ENCODE measurements at regions not wholly inside any gene's neighbourhood (a gene's known extent, or its start where the extent isn't known, plus 50 kb on each side); places are given as distances from the start of the nearest gene placed in this dataset.

GRCh38 chr22:22996511-22997261, 73.6 kb upstream of the GNAZ start:
- H3K27ac ChIP-seq (ENCODE audit: insufficient read depth, low read length), result no peak overlapping the region

GRCh38 chr22:22997262-22997898, 72.9 kb upstream of the GNAZ start:
- TF ChIP-seq EZH2 (IDR thresholded peaks at IDR 0.05; ENCODE audit: low read length, missing control alignments) (no peak), CTCF (conservative IDR thresholded peaks at IDR 0.05 in 1 of 2, IDR thresholded peaks at IDR 0.05 in 1 of 2; ENCODE audit: low read depth in 1 of 2, low read length in 2 of 2) (no peak)
- H4K20me1 ChIP-seq (ENCODE audit: control insufficient read depth, extremely low read depth, insufficient read depth, low read length), result no peaks in the 10 kb centered on the region
- H2AFZ ChIP-seq (ENCODE audit: low read length), result no peak overlapping the region
- no peaks in the 10 kb centered on the region for H3K27me3 ChIP-seq (ENCODE audit: control insufficient read depth, insufficient read depth, low read length)
- H3K4me2 ChIP-seq (ENCODE audit: extremely low read depth, insufficient read depth, low read length), result no peak overlapping the region
- no peak overlapping the region for H3K9ac ChIP-seq (ENCODE audit: insufficient read depth, low read length)
- H3K4me3 ChIP-seq (replicated peaks in 1 of 4; ENCODE audit: control extremely low read depth in 1 of 4, insufficient read depth in 1 of 4, low read depth in 3 of 4, low read length in 4 of 4), result no peak overlapping the region
- H3K9me3 ChIP-seq (ENCODE audit: control insufficient read depth, insufficient read depth, low read depth, low read length), result no peaks in the 10 kb centered on the region
- no peaks in the 10 kb centered on the region for H3K4me1 ChIP-seq (ENCODE audit: control insufficient read depth, extremely low read depth, insufficient read depth, low read length)
- DNase-seq (ENCODE audit: low read depth in 2 of 2), result no peak
- no peaks in the 10 kb centered on the region for H3K79me2 ChIP-seq (ENCODE audit: control insufficient read depth, insufficient read depth, low read length)
- no peaks in the 10 kb centered on the region for H3K36me3 ChIP-seq (ENCODE audit: control insufficient read depth, insufficient read depth, low read length)
- H3K27ac ChIP-seq (ENCODE audit: insufficient read depth, low read length), result no peak overlapping the region

More at GRCh38 chr22:22996511-22997261, 73.6 kb upstream of the GNAZ start:
- Histone ChIP-seq H3K27me3 (ENCODE audit: control insufficient read depth, insufficient read depth, low read length) (no peaks in the 10 kb centered on the region), H3K4me3 (replicated peaks in 1 of 4; ENCODE audit: control extremely low read depth in 1 of 4, insufficient read depth in 1 of 4, low read depth in 3 of 4, low read length in 4 of 4) (no peak overlapping the region), H3K9me3 (ENCODE audit: control insufficient read depth, insufficient read depth, low read depth, low read length) (no peaks in the 10 kb centered on the region), H3K4me1 (ENCODE audit: control insufficient read depth, extremely low read depth, insufficient read depth, low read length) (no peaks in the 10 kb centered on the region), H3K9ac (ENCODE audit: insufficient read depth, low read length) (no peak overlapping the region), H3K36me3 (ENCODE audit: control insufficient read depth, insufficient read depth, low read length) (no peaks in the 10 kb centered on the region), H3K79me2 (ENCODE audit: control insufficient read depth, insufficient read depth, low read length) (no peaks in the 10 kb centered on the region), H3K4me2 (ENCODE audit: extremely low read depth, insufficient read depth, low read length) (no peak overlapping the region), H2AFZ (ENCODE audit: low read length) (no peak overlapping the region), H4K20me1 (ENCODE audit: control insufficient read depth, extremely low read depth, insufficient read depth, low read length) (no peaks in the 10 kb centered on the region)
- DNase-seq (ENCODE audit: low read depth in 2 of 2), result no peak
- TF ChIP-seq CTCF (conservative IDR thresholded peaks at IDR 0.05 in 1 of 2, IDR thresholded peaks at IDR 0.05 in 1 of 2; ENCODE audit: low read depth in 1 of 2, low read length in 2 of 2), result no peak
- TF ChIP-seq EZH2 (IDR thresholded peaks at IDR 0.05; ENCODE audit: low read length, missing control alignments), result no peak

- Histone ChIP-seq H3K27me3 (ENCODE audit: control insufficient read depth, insufficient read depth, low read length) (no peaks in the 10 kb centered on the region), H3K79me2 (ENCODE audit: control insufficient read depth, insufficient read depth, low read length) (no peaks in the 10 kb centered on the region), H3K36me3 (ENCODE audit: control insufficient read depth, insufficient read depth, low read length) (no peaks in the 10 kb centered on the region), H3K9me3 (ENCODE audit: control insufficient read depth, insufficient read depth, low read depth, low read length) (no peaks in the 10 kb centered on the region), H4K20me1 (ENCODE audit: control insufficient read depth, extremely low read depth, insufficient read depth, low read length) (no peaks in the 10 kb centered on the region), H3K4me2 (ENCODE audit: extremely low read depth, insufficient read depth, low read length) (no peak overlapping the region), H3K4me3 (replicated peaks in 1 of 4; ENCODE audit: control extremely low read depth in 1 of 4, insufficient read depth in 1 of 4, low read depth in 3 of 4, low read length in 4 of 4) (no peak overlapping the region), H2AFZ (ENCODE audit: low read length) (no peak overlapping the region), H3K4me1 (ENCODE audit: control insufficient read depth, extremely low read depth, insufficient read depth, low read length) (no peaks in the 10 kb centered on the region), H3K27ac (ENCODE audit: insufficient read depth, low read length) (no peak overlapping the region), H3K9ac (ENCODE audit: insufficient read depth, low read length) (no peak overlapping the region)
- no peak for DNase-seq (ENCODE audit: low read depth in 2 of 2)
- TF ChIP-seq EZH2 (IDR thresholded peaks at IDR 0.05; ENCODE audit: low read length, missing control alignments) (no peak), CTCF (conservative IDR thresholded peaks at IDR 0.05 in 1 of 2, IDR thresholded peaks at IDR 0.05 in 1 of 2; ENCODE audit: low read depth in 1 of 2, low read length in 2 of 2) (no peak)
Measured at GRCh38 chr22:22997988-22998387, 72.3 kb upstream of the GNAZ start.

Data from fibroblast of lung (primary cell).